ENCODE measurements at regions not wholly inside any gene's neighbourhood (a gene's known extent, or its start where the extent isn't known, plus 50 kb on each side); places are given as distances from the start of the nearest gene placed in this dataset.

DNA sequence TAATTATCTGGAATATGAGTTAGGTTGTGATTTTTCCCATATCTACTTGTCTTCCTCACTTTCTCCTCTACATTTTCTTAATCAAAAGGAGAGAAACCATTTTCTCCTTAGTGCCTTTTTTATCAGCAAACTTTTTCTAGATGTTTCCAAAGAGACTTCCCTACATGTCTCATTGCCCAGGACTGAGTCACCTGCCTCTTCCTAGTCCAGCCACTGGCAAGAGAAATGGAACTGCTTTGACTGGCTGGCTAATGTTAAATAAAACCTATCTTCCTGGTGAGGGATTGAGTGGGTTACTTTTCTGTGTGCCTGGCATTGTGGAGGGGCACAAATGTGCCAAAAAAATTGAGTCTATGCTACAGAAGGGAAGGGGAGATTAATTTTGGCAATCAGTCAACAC, 52.1 kb upstream of the CD5L start:
- no peak for DNase-seq

DNA sequence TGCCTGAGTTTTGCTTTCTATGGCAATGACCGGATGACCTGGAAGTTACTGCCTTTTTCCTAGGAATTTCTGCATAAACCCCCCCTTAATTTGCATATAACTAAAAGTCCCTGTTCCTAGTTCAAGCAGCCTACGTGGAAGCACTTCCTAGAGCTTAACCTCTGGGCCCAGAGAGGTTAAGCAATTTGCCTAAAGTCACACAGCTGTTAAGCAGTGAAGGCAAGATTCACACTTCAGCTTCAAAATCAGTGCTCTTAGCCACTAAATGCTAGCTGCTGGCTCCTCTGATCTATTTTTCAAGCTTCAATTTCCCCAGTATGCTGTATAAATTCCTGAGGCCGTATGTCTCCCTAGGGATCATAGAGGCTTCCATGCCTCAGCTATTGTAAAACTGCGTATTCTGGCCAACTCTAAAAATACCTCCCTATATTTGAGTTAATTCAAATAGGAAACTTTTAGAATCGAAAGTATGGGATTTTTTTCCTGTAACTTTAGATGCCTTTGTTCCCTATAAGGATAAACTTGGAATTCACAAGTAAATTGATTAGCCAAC, 53.1 kb upstream of the CD5L start:
- no peak for DNase-seq

DNA sequence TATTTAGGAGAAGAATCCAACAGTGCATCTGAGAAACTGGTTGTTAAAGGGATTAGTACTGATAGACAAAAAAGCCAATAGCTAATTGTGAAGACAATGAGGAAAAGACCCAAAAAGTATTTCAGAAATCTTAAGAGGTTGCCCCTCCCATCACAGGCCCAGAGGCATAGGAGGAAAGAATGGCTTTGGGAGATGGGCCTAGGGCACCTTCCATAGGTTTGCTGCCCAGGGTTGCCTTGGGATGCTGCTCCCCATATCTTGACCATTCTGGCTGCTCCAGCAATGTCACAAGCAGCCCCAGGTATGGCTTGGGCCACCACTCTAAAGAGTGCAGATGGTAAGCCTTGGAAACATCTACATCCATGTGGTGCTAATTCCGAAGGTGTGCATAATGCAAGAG, 68.7 kb upstream of the CD5L start:
- DNase-seq = no peak

DNA sequence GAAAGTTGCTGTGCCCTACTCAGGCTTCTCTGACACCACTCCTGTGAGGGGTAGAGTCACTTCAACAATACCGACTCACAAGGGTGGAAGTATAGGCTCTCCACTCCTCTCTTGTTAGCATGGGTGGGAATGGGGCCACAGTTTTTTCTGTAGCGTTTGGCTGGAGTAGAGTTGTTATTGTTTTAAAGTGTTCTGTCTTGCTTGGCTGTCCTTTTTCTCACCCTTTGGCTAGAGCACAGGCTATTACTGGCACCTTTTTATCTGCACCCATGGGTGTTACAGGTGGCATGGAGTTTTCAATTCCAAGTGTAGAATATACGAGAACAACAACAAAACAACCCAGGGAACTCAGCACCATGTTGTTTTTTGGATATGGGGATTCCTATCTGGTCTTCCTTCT, 74.3 kb upstream of the CD5L start:
- no peak for DNase-seq

DNA sequence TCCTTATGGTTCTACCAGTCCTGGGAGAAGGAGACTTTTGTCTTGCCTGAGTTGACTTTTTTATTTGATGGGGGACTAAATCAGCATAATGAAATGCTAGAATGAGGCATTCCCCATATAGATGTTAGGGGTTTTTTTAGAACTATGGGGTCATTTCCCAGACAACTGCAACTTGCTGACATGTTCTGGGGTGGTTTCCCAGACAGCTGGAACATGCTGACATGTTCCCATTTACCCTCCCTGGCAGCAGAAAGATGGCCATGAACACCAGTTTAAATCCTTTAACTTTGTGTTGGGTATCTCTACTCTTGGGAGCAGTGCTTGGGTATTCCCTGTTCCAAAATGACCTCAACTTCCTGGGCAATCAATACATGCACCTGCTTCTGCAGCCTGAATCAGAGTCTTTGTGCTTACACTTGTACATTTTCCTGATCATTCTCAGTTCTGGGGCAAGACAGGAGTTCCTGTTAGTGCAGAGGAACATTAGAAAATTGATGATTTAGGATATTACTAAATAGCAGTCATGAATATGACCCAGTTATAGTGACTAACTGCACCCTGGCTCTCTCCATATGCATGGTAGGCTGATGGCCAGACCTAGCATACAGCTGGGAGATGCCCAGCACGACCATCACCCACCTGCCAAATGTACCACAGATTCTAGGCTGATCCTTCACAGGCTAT, 75.4 kb upstream of the CD5L start:
- no peak for DNase-seq

DNA sequence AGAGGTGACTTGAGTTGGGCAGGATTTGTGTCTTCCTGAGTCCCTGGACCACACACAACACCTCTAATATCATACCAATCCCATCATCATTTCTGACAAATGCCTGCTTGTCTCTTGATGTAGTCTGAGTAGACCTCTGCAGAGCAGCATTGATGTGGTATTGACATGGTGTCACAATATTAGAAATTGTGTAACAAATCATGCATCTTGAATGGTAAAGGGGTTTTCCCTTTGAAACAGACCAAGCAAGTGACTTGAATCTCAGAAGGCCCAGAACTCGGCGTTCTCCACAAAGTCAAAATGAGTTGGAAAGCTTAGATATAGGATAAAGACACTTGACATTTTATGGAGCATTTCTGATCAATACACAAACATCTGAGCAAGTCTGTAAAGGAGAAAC, 72.7 kb upstream of the KIRREL1 start:
- no peak for DNase-seq

DNA sequence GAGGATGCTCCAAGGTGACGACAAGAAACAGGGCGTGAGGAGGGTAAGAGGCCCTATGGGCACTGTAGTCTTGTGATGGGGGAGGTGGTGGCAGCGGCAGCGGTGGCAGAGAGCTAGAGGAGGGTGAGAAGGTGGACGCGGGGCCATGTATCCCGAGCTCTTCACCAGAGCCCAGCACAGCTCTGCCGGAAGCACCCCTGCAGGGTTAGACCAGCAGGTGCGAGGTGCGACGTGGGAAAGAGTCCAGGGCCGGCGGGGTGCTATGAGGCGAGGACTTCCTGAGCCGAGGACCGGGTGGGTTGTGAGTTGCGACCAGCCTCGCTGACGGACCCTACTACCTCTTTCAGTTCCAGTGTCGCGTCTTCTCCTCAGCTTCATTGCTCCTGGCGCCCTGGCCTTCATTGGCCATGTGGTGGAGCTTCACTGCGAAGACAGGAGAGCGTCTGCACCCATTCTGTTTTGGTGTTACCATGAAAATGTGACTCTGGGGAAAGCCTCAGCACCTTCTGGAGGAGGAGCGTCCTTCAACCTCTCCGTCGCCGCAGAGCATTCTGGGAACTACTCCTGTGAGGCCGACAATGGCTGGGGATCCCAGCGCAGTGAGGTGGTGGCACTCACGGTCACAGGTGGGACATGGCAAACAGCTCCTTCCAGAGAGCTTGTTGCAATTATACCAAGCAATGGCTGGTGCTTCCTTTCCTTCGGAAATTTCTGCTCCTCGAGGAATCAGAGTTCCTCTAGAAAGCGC, 67.9 kb upstream of the KIRREL1 start:
- DNase-seq = peak; percentile 23

DNA sequence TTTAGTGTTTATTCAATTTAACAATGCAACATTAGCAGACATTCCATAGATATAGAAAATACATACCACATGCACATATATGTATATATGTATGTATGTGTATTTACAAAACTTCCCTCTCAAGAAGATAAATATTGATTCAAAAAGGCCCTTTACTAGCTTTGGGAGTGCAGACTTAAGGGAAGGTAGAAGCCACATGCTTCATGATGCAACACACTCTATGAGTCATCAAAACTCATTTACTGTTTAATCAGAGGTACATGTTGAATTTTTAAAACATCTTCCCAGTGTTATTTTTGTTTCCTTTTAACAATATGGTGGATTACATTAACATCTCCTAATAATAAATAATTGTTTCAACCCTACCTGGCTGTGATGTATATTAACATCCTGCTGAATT, 61.4 kb upstream of the KIRREL1 start:
- DNase-seq = no peak

DNA sequence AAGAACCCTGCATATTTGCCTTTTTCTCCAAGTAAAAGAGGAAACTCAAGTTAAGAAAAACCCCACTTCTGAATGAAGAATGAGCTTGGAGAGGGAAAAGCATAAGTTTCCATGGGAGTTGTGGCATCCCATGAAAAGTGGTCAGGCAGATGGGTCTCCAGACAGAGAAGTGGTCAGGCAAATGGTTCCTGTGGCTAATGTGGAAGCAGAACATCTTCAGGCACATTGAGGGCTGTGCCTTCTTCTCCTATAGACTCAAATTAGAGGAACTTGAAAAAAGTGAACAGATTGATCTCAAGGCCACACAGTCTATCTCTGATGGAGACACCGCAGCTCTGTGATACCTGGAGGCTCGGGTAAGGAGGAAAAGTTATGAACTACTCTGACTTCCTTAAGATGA, 55.7 kb upstream of the KIRREL1 start:
- DNase-seq = no peak

DNA sequence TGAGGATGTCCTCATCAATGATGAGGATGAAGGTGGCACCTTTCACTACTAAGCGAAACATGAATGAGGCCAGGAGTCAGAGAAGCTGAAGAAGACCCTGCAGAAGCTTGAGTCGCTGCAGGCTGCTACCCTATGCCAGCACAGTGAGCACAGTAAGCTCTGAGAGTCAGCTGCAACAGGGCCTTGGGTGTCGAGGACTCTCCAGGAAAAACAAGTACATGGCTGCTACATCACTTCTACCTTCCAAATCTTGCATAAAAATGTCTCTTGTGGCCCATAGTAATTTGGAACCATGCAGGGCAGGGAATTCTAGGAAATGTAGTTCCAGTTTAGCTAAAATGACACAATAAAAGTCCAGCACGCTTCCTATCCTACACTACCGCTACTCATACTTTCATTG, 51.5 kb upstream of the KIRREL1 start:
- DNase-seq = no peak

Measured in NCI-H69 (cell line).